GM12874 (cell line): ENCODE measurements at regions not wholly inside any gene's neighbourhood (a gene's known extent, or its start where the extent isn't known, plus 50 kb on each side); places are given as distances from the start of the nearest gene placed in this dataset.

Experiments used
- TF ChIP-seq, protein P1 (sequence below): IDR thresholded peaks from 2 replicates; pipeline ENCODE4 v1.5.1; 2011; ENCODE audit warnings: low read depth, mild to moderate bottlenecking, control low read depth, low read length, moderate library complexity; ENCODE audit not compliant: insufficient read depth

DNA sequence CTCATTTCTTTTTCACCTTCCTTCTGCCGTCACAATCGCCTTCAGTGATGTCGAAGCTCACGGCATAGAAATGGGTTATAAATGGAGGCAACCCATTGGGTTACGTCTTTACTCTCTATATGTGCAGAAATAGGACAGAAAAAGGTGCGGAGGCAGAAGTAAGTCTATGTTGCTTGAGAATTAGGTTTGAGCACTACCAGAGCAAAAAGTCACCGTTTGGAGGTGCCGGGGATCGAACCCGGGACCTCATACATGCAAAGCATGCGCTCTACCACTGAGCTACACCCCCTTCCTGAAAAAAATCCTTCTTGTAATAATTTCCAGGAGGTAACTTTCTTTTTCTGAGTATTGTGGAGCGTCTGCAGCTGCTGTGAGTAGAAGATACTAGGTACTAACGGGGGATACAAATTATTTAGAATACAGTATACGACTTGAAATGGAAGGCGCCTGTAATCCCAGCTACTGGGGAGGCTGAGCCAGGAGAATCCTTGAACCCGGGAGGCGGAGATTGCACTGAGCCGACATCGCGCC is 134.2 kb downstream of the TRIM27 start:
- TF ChIP-seq, protein P1, sequence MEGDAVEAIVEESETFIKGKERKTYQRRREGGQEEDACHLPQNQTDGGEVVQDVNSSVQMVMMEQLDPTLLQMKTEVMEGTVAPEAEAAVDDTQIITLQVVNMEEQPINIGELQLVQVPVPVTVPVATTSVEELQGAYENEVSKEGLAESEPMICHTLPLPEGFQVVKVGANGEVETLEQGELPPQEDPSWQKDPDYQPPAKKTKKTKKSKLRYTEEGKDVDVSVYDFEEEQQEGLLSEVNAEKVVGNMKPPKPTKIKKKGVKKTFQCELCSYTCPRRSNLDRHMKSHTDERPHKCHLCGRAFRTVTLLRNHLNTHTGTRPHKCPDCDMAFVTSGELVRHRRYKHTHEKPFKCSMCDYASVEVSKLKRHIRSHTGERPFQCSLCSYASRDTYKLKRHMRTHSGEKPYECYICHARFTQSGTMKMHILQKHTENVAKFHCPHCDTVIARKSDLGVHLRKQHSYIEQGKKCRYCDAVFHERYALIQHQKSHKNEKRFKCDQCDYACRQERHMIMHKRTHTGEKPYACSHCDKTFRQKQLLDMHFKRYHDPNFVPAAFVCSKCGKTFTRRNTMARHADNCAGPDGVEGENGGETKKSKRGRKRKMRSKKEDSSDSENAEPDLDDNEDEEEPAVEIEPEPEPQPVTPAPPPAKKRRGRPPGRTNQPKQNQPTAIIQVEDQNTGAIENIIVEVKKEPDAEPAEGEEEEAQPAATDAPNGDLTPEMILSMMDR, result no peak

DNA sequence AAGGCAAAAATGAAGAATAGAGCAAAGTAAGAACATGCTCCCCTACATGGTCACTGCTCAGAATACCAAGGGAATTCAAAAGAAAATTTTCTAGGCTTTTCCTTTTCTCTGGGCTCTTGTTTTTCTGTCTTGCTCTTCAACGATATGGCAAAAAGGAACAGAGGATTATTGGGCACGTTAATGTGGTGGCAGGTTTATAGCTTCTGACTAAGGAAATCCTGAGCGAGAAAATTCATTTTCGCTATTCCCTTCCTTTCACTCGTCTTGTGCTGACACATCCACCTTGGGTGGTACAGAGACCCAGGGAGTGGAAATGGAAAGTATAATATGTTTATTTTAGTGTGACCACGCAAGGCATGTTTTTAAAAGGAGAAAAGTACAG is 132.8 kb downstream of the TRIM27 start:
- TF ChIP-seq, protein P1, result no peak

DNA sequence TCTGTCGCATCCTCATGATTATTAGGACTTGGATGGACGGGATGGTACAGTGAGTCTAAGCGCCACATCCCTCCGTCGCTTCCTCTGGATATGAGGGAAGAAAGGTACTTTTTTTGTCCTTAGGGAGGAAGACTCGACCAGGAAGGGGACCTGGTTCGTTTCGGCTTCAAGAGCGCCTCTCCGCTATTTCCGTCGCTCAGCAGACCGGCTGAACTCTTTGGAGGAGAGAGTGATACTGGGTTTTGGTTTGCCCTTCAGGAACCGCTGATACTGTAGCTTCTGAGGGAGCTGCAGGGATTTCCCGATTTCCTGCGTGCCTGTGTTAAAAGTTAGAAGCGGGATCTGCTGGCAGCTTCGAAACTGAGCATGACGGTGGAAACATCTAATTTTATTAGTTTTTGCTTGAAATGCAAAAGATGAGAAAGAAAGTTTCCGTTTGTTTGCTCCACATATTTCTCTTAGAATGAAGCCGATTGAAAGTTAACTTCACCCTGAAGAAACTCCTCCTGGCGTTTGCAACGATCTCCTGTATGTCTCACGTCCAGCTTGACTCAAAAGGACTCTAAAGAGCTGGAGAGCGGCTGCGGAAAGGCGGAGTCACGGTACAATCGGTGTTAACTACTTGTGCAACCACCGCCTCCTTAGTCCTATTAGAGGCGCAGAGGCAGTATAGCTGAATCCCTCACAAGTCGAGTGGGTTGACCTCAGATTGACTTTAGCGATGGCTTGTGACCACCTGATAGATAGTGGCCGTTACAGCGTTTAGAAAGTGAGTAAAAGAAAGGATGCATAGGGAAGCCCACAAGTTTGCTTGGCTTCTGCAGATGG is 129.4 kb downstream of the TRIM27 start:
- TF ChIP-seq, protein P1, result no peak

DNA sequence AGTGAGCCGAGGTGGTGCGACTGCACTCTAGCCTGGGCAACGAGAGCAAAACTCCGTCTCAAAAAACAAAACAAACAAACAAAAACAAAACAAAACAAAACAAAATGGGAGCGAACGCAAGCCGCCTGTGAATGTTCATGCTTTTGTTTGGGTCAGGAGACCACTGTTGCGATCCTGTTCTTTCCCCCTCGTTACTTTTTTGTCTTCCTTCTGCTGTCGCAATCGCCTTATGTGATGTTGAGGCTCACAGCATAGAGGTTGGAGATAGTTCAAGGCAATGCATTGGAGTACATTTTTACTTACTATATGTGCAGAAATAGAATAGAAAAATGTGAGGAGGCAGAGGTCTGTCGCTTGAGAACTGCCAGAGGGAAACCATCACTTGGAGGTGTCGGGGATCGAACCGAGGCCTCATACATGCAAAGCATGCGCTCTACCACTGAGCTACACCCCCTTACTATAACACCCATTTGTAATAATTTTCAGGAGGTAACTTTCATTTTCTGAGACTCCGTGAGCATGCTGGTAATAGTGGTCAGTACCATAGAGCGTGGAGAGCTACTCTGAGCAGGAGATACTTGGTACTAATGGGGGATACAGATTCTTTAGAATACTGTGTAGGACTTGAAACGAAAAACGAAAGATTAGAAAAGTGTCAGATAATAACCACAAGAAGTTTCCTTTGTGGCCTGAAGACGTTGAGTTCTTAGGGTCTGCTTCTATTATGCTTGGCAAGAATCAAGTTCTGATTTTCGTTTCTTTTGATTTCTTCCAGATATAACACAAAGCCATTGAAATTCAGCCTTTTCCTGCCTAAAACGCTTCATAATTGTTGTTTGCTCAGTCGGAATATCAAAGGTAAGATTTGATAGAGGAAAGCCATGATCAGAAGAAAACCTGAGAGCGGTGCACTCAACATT is 121.1 kb downstream of the TRIM27 start:
- TF ChIP-seq, protein P1, result no peak

DNA sequence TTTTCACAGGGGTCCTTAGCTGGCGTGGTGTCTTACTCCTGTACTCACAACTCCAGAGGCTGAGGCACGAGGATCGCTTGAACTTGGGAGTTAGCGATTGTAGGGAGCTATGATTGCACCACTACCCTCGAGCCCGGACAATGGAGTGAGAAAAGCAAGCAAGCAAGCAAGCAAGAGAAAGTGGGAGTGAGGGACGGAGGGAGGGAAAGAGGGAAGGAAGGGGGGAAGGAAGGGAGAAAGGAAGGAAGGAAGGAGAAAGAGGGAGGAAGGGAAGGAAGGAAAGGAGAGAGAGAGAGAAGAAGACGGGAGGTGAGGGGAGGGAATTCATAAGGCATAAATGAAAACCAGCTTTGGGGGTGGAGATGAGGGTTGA is 120.5 kb downstream of the TRIM27 start:
- TF ChIP-seq, protein P1, result no peak

DNA sequence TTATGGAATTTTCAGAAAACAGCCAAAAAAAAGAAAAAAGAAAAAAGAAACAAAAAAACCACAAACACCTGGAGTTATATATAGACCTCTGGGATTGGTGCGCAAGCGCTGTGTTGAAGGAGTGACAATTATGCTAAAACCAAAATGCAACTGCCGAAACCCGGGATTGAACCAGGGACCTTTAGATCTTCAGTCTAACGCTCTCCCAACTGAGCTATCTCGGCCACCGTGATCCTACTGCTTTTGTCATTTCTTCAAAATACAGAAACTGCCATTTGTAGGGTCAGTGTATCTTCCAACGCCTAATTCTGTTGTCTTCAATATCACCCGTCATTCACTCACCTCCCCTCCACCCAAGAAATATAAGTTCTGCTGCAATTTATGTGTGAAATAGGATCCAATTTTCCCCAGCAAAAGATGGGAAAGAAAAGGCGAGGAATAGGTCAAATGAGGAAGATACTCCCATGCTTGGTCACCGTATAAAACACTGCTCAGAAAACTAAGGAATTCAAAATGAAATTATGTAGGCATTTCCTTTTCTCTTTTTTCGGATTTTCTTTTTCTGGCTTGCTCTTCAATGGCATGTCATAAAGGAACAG is 116.0 kb downstream of the TRIM27 start:
- TF ChIP-seq, protein P1, result no peak

DNA sequence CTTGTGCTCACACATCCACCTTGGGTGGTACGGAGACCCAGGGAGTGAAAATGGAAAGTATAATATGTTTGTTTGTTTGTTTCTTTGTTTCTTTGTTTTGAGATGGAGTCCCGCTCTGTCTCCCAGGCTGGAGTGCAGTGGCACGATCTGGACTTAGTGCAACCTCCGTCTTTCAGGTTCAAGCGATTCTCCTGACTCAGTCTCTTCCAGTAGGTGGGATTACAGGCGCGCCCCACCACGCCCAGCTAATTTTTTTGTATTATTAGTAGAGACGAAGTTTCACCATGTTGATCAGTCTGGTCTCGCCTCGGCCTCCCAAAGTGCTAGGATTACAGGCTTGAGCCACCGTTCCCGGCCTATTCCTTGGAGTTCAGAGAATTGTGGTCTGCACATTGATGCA is 115.4 kb downstream of the TRIM27 start:
- TF ChIP-seq, protein P1, result no peak
